Spleen (tissue), 7 donors: ENCODE measurements at regions not wholly inside any gene's neighbourhood (a gene's known extent, or its start where the extent isn't known, plus 50 kb on each side); places are given as distances from the start of the nearest gene placed in this dataset.

Experiments
- CTCF ChIP-seq, 11 experiments: fragments of 200-600 bp in 7 of 11; fragments of 450-650 bp in 4 of 11; sonication (generic) in 4 of 11; IDR thresholded peaks in 8 of 11; conservative IDR thresholded peaks in 3 of 11; 1 replicate in 7 of 11; 2 replicates in 4 of 11; pipeline versions ENCODE4 v1.4.0 to v1.8.0; 2016 to 2021; ENCODE audit warnings: antibody characterized with exemption in 11 of 11, inconsistent platforms in 4 of 11, mild to moderate bottlenecking in 1 of 11
- POLR2A ChIP-seq, 3 donors: fragments of 450-650 bp; IDR thresholded peaks; one replicate each; pipeline ENCODE4 v1.5.1; 2017; ENCODE audit warnings: antibody characterized with exemption in 3 of 3, mild to moderate bottlenecking in 1 of 3
- POLR2AphosphoS5 ChIP-seq, 3 donors: sonication (generic); formaldehyde crosslinking; IDR thresholded peaks; one replicate each; pipeline ENCODE4 v1.5.1; 2017; ENCODE audit warnings: antibody characterized with exemption in 3 of 3
- donor health status: DM: no; HTN: no; CAD: no; lungs with moderate emphysema.
- donor health status: DM: no; HTN: no; CAD: no.
- donor health status: DM: no; HTN: no; CAD: no.

GRCh38 chr7:42765931-42766330 is 145.9 kb downstream of the C7orf25 start:
- TF ChIP-seq CTCF (IDR thresholded peaks at IDR 0.05 in 8 of 11, conservative IDR thresholded peaks at IDR 0.05 in 3 of 11), result no peak
- TF ChIP-seq POLR2A (IDR thresholded peaks at IDR 0.05), result no peak
- TF ChIP-seq POLR2AphosphoS5 (IDR thresholded peaks at IDR 0.05), result no peak
